NCI-H1417 (cell line): ENCODE measurements at regions not wholly inside any gene's neighbourhood (a gene's known extent, or its start where the extent isn't known, plus 50 kb on each side); places are given as distances from the start of the nearest gene placed in this dataset.
"Not testable (repeated sequence)": the region's sequence is repeated elsewhere in the genome, so short reads cannot be mapped to it uniquely, and the experiment has no call there.

ENCODE experiments used
- DNase-seq, 3 experiments: peaks; one replicate each; lab custom pipeline; 2025; lab: John Stamatoyannopoulos, UW

GRCh38 chr10:60469147-60469546 lies 79.5 kb upstream of the ANK3 start:
- DNase-seq = not testable (repeated sequence)

- DNase-seq = no peak
These were observed 77.5 kb upstream of the ANK3 start for GRCh38 chr10:60467202-60467546.

GRCh38 chr10:60466267-60467201 lies 76.9 kb upstream of the ANK3 start:
- DNase-seq = no peak

- no peak for DNase-seq
These were observed 76.1 kb upstream of the ANK3 start for GRCh38 chr10:60465801-60466200.

GRCh38 chr10:60464659-60465058 lies 75.0 kb upstream of the ANK3 start:
- no peak for DNase-seq

- DNase-seq = no peak
These were observed 74.1 kb upstream of the ANK3 start for GRCh38 chr10:60463746-60464145.

- DNase-seq = no peak
These were observed 72.0 kb upstream of the ANK3 start for GRCh38 chr10:60461688-60462087.

- peak in 1 of 3 experiments; percentile 1 for DNase-seq
These were observed 70.2 kb upstream of the ANK3 start for GRCh38 chr10:60459701-60460457.

- DNase-seq = no peak
These were observed 66.4 kb upstream of the ANK3 start for GRCh38 chr10:60456053-60456452.

- no peak for DNase-seq
These were observed 64.7 kb upstream of the ANK3 start for GRCh38 chr10:60454336-60454735.

- no peak for DNase-seq
These were observed 63.4 kb upstream of the ANK3 start for GRCh38 chr10:60453036-60453435.

GRCh38 chr10:60450291-60450690 lies 60.6 kb upstream of the ANK3 start:
- DNase-seq = no peak

GRCh38 chr10:60448246-60448645 lies 58.6 kb upstream of the ANK3 start:
- no peak for DNase-seq

- DNase-seq = no peak
These were observed 57.2 kb upstream of the ANK3 start for GRCh38 chr10:60446851-60447250.

GRCh38 chr10:60446070-60446833 lies 56.6 kb upstream of the ANK3 start:
- DNase-seq = no peak

GRCh38 chr10:60444494-60445064 lies 54.9 kb upstream of the ANK3 start:
- peak in 1 of 3 experiments; percentile 51 for DNase-seq

- DNase-seq = no peak
These were observed 53.7 kb upstream of the ANK3 start for GRCh38 chr10:60443346-60443745.

GRCh38 chr10:60441515-60441914 lies 51.8 kb upstream of the ANK3 start:
- peak in 1 of 3 experiments; percentile 6 for DNase-seq

- no peak for DNase-seq
These were observed 50.0 kb upstream of the ANK3 start for GRCh38 chr10:60439641-60440040.
